H1 (cell line): ENCODE measurements at regions not wholly inside any gene's neighbourhood (a gene's known extent, or its start where the extent isn't known, plus 50 kb on each side); places are given as distances from the start of the nearest gene placed in this dataset.

Source experiments
- CBX8 ChIP-seq: fragments of 300-800, 300-1000 bp; sonication (generic); IDR thresholded peaks from 2 replicates; pipeline ENCODE4 v1.7.1; 2016; ENCODE audit warnings: low read depth, low read length, borderline replicate concordance
- CEBPB ChIP-seq: IDR thresholded peaks from 2 replicates; pipeline ENCODE4 v1.6.1; 2012; ENCODE audit warnings: low read depth, low read length
- KDM5A ChIP-seq: fragments of 200-600 bp; IDR thresholded peaks from 2 replicates; pipeline ENCODE4 v1.7.1; 2012; ENCODE audit warnings: mild to moderate bottlenecking, low read length, inconsistent platforms, mixed read lengths
- POLR2A ChIP-seq, 2 experiments: IDR thresholded peaks; 1 replicate in 1 of 2; 2 replicates in 1 of 2; pipeline ENCODE4 v1.6.1; 2011; ENCODE audit warnings: low read depth in 2 of 2, low read length in 2 of 2, mild to moderate bottlenecking in 2 of 2; ENCODE audit errors: control extremely low read depth in 1 of 2
- POU5F1 ChIP-seq: IDR thresholded peaks from 2 replicates; pipeline ENCODE4 v1.6.1; 2011; ENCODE audit warnings: low read depth, mild to moderate bottlenecking, low read length, moderate library complexity
- SP1 ChIP-seq: IDR thresholded peaks from 2 replicates; pipeline ENCODE4 v1.6.1; 2011; ENCODE audit warnings: low read depth, low read length
- TF ChIP-seq, protein P1 (sequence below): fragments of 300-600 bp; sonication (generic); IDR thresholded peaks from 2 replicates; pipeline ENCODE4 v1.7.1; 2012; ENCODE audit warnings: low read length, moderate library complexity, mild to moderate bottlenecking, inconsistent platforms; ENCODE audit not compliant: insufficient replicate concordance

DNA sequence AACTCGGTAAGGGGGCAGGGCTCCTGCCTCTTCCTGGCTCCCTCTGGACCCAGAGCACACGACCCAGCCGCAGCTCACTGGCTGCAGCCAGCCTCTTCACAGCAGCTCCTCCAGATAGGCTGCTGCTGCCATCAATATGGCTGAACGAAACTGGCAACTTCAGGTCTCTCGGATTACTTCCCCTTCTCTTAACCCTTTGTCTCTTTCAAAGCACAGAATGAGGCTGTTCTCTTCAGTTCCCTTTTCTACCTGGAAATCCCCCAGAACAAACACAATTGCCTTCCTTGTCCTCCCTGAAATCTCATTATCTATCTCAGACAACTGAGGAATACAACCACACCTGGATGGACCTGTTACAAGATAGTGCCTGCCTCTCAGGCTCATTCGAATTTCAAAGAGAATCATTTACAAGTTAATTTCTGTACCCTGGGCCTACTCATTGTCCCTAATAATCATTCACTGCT lies 193.4 kb upstream of the MBL2 start (continued):
- TF ChIP-seq, protein P1, sequence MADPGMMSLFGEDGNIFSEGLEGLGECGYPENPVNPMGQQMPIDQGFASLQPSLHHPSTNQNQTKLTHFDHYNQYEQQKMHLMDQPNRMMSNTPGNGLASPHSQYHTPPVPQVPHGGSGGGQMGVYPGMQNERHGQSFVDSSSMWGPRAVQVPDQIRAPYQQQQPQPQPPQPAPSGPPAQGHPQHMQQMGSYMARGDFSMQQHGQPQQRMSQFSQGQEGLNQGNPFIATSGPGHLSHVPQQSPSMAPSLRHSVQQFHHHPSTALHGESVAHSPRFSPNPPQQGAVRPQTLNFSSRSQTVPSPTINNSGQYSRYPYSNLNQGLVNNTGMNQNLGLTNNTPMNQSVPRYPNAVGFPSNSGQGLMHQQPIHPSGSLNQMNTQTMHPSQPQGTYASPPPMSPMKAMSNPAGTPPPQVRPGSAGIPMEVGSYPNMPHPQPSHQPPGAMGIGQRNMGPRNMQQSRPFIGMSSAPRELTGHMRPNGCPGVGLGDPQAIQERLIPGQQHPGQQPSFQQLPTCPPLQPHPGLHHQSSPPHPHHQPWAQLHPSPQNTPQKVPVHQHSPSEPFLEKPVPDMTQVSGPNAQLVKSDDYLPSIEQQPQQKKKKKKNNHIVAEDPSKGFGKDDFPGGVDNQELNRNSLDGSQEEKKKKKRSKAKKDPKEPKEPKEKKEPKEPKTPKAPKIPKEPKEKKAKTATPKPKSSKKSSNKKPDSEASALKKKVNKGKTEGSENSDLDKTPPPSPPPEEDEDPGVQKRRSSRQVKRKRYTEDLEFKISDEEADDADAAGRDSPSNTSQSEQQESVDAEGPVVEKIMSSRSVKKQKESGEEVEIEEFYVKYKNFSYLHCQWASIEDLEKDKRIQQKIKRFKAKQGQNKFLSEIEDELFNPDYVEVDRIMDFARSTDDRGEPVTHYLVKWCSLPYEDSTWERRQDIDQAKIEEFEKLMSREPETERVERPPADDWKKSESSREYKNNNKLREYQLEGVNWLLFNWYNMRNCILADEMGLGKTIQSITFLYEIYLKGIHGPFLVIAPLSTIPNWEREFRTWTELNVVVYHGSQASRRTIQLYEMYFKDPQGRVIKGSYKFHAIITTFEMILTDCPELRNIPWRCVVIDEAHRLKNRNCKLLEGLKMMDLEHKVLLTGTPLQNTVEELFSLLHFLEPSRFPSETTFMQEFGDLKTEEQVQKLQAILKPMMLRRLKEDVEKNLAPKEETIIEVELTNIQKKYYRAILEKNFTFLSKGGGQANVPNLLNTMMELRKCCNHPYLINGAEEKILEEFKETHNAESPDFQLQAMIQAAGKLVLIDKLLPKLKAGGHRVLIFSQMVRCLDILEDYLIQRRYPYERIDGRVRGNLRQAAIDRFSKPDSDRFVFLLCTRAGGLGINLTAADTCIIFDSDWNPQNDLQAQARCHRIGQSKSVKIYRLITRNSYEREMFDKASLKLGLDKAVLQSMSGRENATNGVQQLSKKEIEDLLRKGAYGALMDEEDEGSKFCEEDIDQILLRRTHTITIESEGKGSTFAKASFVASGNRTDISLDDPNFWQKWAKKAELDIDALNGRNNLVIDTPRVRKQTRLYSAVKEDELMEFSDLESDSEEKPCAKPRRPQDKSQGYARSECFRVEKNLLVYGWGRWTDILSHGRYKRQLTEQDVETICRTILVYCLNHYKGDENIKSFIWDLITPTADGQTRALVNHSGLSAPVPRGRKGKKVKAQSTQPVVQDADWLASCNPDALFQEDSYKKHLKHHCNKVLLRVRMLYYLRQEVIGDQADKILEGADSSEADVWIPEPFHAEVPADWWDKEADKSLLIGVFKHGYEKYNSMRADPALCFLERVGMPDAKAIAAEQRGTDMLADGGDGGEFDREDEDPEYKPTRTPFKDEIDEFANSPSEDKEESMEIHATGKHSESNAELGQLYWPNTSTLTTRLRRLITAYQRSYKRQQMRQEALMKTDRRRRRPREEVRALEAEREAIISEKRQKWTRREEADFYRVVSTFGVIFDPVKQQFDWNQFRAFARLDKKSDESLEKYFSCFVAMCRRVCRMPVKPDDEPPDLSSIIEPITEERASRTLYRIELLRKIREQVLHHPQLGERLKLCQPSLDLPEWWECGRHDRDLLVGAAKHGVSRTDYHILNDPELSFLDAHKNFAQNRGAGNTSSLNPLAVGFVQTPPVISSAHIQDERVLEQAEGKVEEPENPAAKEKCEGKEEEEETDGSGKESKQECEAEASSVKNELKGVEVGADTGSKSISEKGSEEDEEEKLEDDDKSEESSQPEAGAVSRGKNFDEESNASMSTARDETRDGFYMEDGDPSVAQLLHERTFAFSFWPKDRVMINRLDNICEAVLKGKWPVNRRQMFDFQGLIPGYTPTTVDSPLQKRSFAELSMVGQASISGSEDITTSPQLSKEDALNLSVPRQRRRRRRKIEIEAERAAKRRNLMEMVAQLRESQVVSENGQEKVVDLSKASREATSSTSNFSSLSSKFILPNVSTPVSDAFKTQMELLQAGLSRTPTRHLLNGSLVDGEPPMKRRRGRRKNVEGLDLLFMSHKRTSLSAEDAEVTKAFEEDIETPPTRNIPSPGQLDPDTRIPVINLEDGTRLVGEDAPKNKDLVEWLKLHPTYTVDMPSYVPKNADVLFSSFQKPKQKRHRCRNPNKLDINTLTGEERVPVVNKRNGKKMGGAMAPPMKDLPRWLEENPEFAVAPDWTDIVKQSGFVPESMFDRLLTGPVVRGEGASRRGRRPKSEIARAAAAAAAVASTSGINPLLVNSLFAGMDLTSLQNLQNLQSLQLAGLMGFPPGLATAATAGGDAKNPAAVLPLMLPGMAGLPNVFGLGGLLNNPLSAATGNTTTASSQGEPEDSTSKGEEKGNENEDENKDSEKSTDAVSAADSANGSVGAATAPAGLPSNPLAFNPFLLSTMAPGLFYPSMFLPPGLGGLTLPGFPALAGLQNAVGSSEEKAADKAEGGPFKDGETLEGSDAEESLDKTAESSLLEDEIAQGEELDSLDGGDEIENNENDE: peak; percentile 84
- TF ChIP-seq KDM5A: no peak
- TF ChIP-seq CBX8: no peak
- peak; percentile 39; the same call in 1 of the 2 replicates for TF ChIP-seq POU5F1
- TF ChIP-seq POLR2A (IDR thresholded peaks at IDR 0.05; ENCODE audit: control extremely low read depth in 1 of 2, low read depth in 2 of 2, low read length in 2 of 2): peak in 1 of 2 experiments; percentile 34; a peak in 1 of 3 replicates
- TF ChIP-seq CEBPB: no peak
- TF ChIP-seq SP1: peak; percentile 78
